H1 (cell line): ENCODE measurements at regions not wholly inside any gene's neighbourhood (a gene's known extent, or its start where the extent isn't known, plus 50 kb on each side); places are given as distances from the start of the nearest gene placed in this dataset. TPM values are rescaled to one million over a fixed set of nuclear protein-coding genes. Genes with fewer than 3 reads are reported as not detected.

Experiments
- CTCF ChIA-PET: fragments of 300-600 bp; sonication (Branson Sonifier 250); formaldehyde crosslinking; loops from one replicate; lab custom pipeline; 2021; ENCODE audit not compliant: partially characterized antibody; lab: Charles Lee
- POLR2A ChIA-PET: fragments of 300-600 bp; sonication (Branson Sonifier 250); formaldehyde crosslinking; loops from one replicate; lab custom pipeline; 2021; ENCODE audit warnings: inconsistent platforms; ENCODE audit not compliant: partially characterized antibody; lab: Charles Lee
- DNase-seq, 2 experiments: peaks; one replicate each; pipeline versions ENCODE4 v3.0.0 to v3.0.0-alpha.2; 2010 to 2022; ENCODE audit warnings: low spot score in 2 of 2, low read depth in 1 of 2, mixed read lengths in 1 of 2
- FAIRE-seq: peaks from 2 replicates; lab custom pipeline; 2011; peaks lifted over from hg19 to GRCh38; lab: Jason Lieb, UNC
- H2AFZ ChIP-seq: 2 replicates; pipeline ENCODE4 v1.8.1; 2012; ENCODE audit warnings: low read length, inconsistent platforms
- H2AK5ac ChIP-seq: 2 replicates; pipeline ENCODE4 v1.6.1; 2013; ENCODE audit warnings: low read depth, low read length
- H2BK120ac ChIP-seq: replicated peaks from 2 replicates; pipeline ENCODE3; 2013; ENCODE audit warnings: low read depth, low read length, inconsistent platforms
- H2BK12ac ChIP-seq: 2 replicates; pipeline ENCODE4 v1.6.1; 2013; ENCODE audit warnings: low read depth, low read length
- H2BK15ac ChIP-seq: 2 replicates; pipeline ENCODE4 v1.6.1; 2013; ENCODE audit warnings: low read length
- H2BK20ac ChIP-seq: 2 replicates; pipeline ENCODE4 v1.6.1; 2013; ENCODE audit warnings: low read length
- H2BK5ac ChIP-seq: 2 replicates; pipeline ENCODE4 v1.6.1; 2013; ENCODE audit warnings: low read depth, low read length
- H3K14ac ChIP-seq: 2 replicates; pipeline ENCODE4 v1.6.1; 2013; ENCODE audit warnings: inconsistent platforms; ENCODE audit not compliant: insufficient read length
- H3K18ac ChIP-seq: 2 replicates; pipeline ENCODE4 v1.6.1; 2013; ENCODE audit warnings: low read length; ENCODE audit errors: extremely low read depth
- H3K23ac ChIP-seq: 2 replicates; pipeline ENCODE4 v1.6.1; 2013; ENCODE audit warnings: inconsistent platforms; ENCODE audit not compliant: insufficient read length
- H3K23me2 ChIP-seq: 2 replicates; pipeline ENCODE4 v1.6.1; 2013; ENCODE audit warnings: low read depth, low read length
- H3K27ac ChIP-seq: 2 replicates; pipeline ENCODE4 v1.6.1; 2011; ENCODE audit warnings: low read depth, low read length, inconsistent platforms
- H3K27me3 ChIP-seq, 4 experiments: replicated peaks in 1 of 4; 1 replicate in 1 of 4; 2 replicates in 3 of 4; pipeline versions ENCODE4 v1.6.1 to v1.8.1; 2011 to 2013; ENCODE audit warnings: low read length in 3 of 4, mild to moderate bottlenecking in 3 of 4, inconsistent platforms in 2 of 4, mixed read lengths in 2 of 4, moderate library complexity in 1 of 4; ENCODE audit not compliant: control insufficient read depth in 3 of 4, insufficient read depth in 3 of 4; ENCODE audit errors: extremely low read depth in 1 of 4
- H3K36me3 ChIP-seq, 4 experiments: 2 replicates each; pipeline versions ENCODE4 v1.6.1 to v1.8.1; 2011 to 2013; ENCODE audit warnings: mild to moderate bottlenecking in 4 of 4, low read length in 3 of 4, moderate library complexity in 2 of 4, control low read depth in 1 of 4, inconsistent platforms in 1 of 4; ENCODE audit not compliant: insufficient read depth in 4 of 4, control insufficient read depth in 2 of 4
- H3K4ac ChIP-seq: replicated peaks from 2 replicates; pipeline ENCODE3; 2013; ENCODE audit warnings: low read length, low read depth, mixed read lengths, inconsistent platforms; ENCODE audit not compliant: insufficient read length
- H3K4me1 ChIP-seq, 4 experiments: replicated peaks in 1 of 4; 1 replicate in 1 of 4; 2 replicates in 3 of 4; pipeline versions ENCODE4 v1.6.1 to v1.8.1; 2011 to 2013; ENCODE audit warnings: low read length in 3 of 4, inconsistent platforms in 2 of 4, mixed read lengths in 1 of 4; ENCODE audit not compliant: insufficient read depth in 4 of 4, control insufficient read depth in 3 of 4
- H3K4me2 ChIP-seq, 2 experiments: 2 replicates each; pipeline versions ENCODE4 v1.6.1 to v1.8.1; 2011 to 2013; ENCODE audit warnings: low read depth in 2 of 2, low read length in 2 of 2, control low read depth in 1 of 2, inconsistent platforms in 1 of 2, mild to moderate bottlenecking in 1 of 2; ENCODE audit not compliant: insufficient read depth in 1 of 2
- H3K4me3 ChIP-seq, 4 experiments: fragments of 200-600, 300-600 bp in 1 of 4; sonication (generic), shearing (Covaris generic), sonication (Bioruptor Twin) in 1 of 4; 2 replicates each; pipeline versions ENCODE4 v1.5.1 to v1.8.1; 2011 to 2016; ENCODE audit warnings: low read length in 4 of 4, low read depth in 3 of 4, control low read depth in 2 of 4, inconsistent platforms in 2 of 4, mild to moderate bottlenecking in 2 of 4, mixed read lengths in 1 of 4, moderate library complexity in 1 of 4; ENCODE audit not compliant: insufficient read depth in 2 of 4; ENCODE audit errors: extremely low read depth in 1 of 4
- H3K56ac ChIP-seq: replicated peaks from 2 replicates; pipeline ENCODE3; 2013; ENCODE audit warnings: low read depth, mild to moderate bottlenecking, mixed read lengths, low read length, inconsistent platforms; ENCODE audit not compliant: insufficient read length
- H3K79me1 ChIP-seq: 2 replicates; pipeline ENCODE4 v1.6.1; 2013; ENCODE audit warnings: low read depth, low read length, control low read depth
- H3K79me2 ChIP-seq, 2 experiments: 2 replicates each; pipeline versions ENCODE4 v1.6.1 to v1.8.1; 2012 to 2013; ENCODE audit warnings: low read length in 2 of 2, mild to moderate bottlenecking in 2 of 2, inconsistent platforms in 1 of 2; ENCODE audit not compliant: insufficient read depth in 2 of 2, control insufficient read depth in 1 of 2
- H3K9ac ChIP-seq, 4 experiments: replicated peaks in 1 of 4; 1 replicate in 1 of 4; 2 replicates in 3 of 4; pipeline versions ENCODE4 v1.6.1 to v1.8.1; 2011 to 2013; ENCODE audit warnings: low read depth in 3 of 4, low read length in 3 of 4, control low read depth in 2 of 4, mild to moderate bottlenecking in 2 of 4, moderate library complexity in 2 of 4, inconsistent platforms in 1 of 4; ENCODE audit errors: extremely low read depth in 1 of 4
- H3K9me3 ChIP-seq, 2 experiments: 2 replicates each; pipeline versions ENCODE4 v1.6.1 to v1.8.1; 2012 to 2013; ENCODE audit warnings: mild to moderate bottlenecking in 2 of 2, moderate library complexity in 2 of 2, control low read depth in 1 of 2, inconsistent platforms in 1 of 2, low read depth in 1 of 2, low read length in 1 of 2, mixed read lengths in 1 of 2; ENCODE audit not compliant: insufficient read depth in 2 of 2
- H4K20me1 ChIP-seq, 2 experiments: replicated peaks in 1 of 2; 2 replicates each; pipeline versions ENCODE3 to v1.8.1; 2011 to 2013; ENCODE audit warnings: inconsistent platforms in 2 of 2, low read length in 2 of 2, mild to moderate bottlenecking in 1 of 2; ENCODE audit not compliant: insufficient read depth in 2 of 2, control insufficient read depth in 1 of 2
- H4K5ac ChIP-seq: 2 replicates; pipeline ENCODE4 v1.6.1; 2013; ENCODE audit warnings: low read length, low read depth, mixed read lengths, inconsistent platforms; ENCODE audit not compliant: insufficient read length
- H4K8ac ChIP-seq: 2 replicates; pipeline ENCODE4 v1.8.0; 2013; ENCODE audit warnings: mild to moderate bottlenecking, moderate library complexity, low read length, inconsistent platforms; ENCODE audit not compliant: insufficient read depth; ENCODE audit errors: extremely low read depth
- H4K91ac ChIP-seq: replicated peaks from 2 replicates; pipeline ENCODE3; 2013; ENCODE audit warnings: low read length, mixed read lengths, inconsistent platforms; ENCODE audit not compliant: insufficient read length
- GTF2F1 ChIP-seq: IDR thresholded peaks from 2 replicates; pipeline ENCODE4 v1.6.1; 2012; ENCODE audit warnings: low read depth, low read length, improper control_type of control experiment, borderline replicate concordance
- PHF8 ChIP-seq: fragments of 200-600 bp; sonication (generic); conservative IDR thresholded peaks from 2 replicates; pipeline ENCODE4 v1.7.1; 2012; ENCODE audit warnings: low read depth, mild to moderate bottlenecking, inconsistent platforms, low read length, moderate library complexity
- RNF2 ChIP-seq: fragments of 200-900, 300-1000 bp; sonication (generic); IDR thresholded peaks from 2 replicates; pipeline ENCODE4 v1.7.1; 2016; ENCODE audit warnings: borderline replicate concordance, low read depth, mild to moderate bottlenecking, antibody characterized with exemption, low read length; ENCODE audit not compliant: poor library complexity, severe bottlenecking; ENCODE audit errors: missing control alignments
- SP2 ChIP-seq: IDR thresholded peaks from 2 replicates; pipeline ENCODE4 v1.6.1; 2012; ENCODE audit warnings: mild to moderate bottlenecking, low read length, inconsistent platforms
- WGBS, 2 experiments: shearing (Covaris generic) in 1 of 2; methylation state at CpG; one replicate each; pipeline versions ENCODE4 v1.1.6 to v1.1.7; 2013 to 2015; ENCODE audit warnings: low lambda C conversion rate in 2 of 2, mixed read lengths in 2 of 2, inconsistent platforms in 1 of 2, low coverage in 1 of 2, missing lambda C conversion rate in 1 of 2; ENCODE audit not compliant: insufficient replicate concordance in 2 of 2, insufficient coverage in 1 of 2, insufficient read length in 1 of 2; ENCODE audit errors: extremely low coverage in 1 of 2, missing lambda C conversion rate in 1 of 2; 5-methylcytosine and 5-hydroxymethylcytosine counted together
- microRNA-seq, 2 experiments: library from miRNA; unstranded; fragments of <30 nt; microRNA quantifications; one replicate each; pipeline versions ENCODE4 to v1.2.0, GENCODE V29; 2016 to 2020; ENCODE audit warnings: borderline microRNAs expressed in 2 of 2, borderline number of aligned reads in 2 of 2, borderline replicate concordance in 1 of 2
- small RNA-seq: library from polyadenylated mRNA; stranded (forward); fragments of <200 nt; extraction: miRNeasy Mini kit (QIAGEN cat#:217004); gene quantifications from one replicate; pipeline ENCODE3, GENCODE V24; 2013; ENCODE audit not compliant: insufficient read depth

DNA sequence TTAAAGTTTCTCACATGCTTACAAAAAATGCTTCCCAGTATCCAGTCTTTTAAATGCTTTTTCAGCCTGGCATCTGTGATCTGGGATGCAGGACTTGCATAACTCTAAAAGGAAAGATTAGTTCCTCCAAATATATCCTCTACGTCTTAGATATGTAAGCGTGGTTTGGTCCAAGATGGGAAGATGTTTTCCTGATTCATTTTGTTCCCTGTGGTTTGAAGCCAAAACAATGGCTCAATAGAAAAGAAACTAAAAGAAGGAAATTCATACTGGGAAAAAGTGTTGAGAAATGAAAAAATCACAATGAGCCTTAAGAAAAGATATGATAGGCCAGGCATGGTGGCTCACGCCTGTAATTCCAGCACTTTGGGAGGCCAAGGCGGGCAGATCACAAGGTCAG is 1002.8 kb downstream of the NAALADL2 start:
- no peaks in the 10 kb centered on the region for H3K79me1 ChIP-seq
- no peaks in the 10 kb centered on the region for H3K79me2 ChIP-seq
- no peak overlapping the region for H3K4ac ChIP-seq
- no peak overlapping the region for H4K91ac ChIP-seq
- no peak overlapping the region for H2AFZ ChIP-seq
- ChIA-PET POLR2A (no interaction called here), CTCF (no interaction called here)
- H2BK5ac ChIP-seq, result no peak overlapping the region
- no peaks in the 10 kb centered on the region for H3K27me3 ChIP-seq
- WGBS, 2 experiments, result 100% methylated on average over 4 of the region's 4 CpGs; no CpG with 5 or more reads in 1 of the 2 experiments
- H3K56ac ChIP-seq, result no peak overlapping the region
- DNase-seq (no peak), FAIRE-seq (no peak)
- no peaks in the 10 kb centered on the region for H3K23me2 ChIP-seq
- H3K27ac ChIP-seq, result no peak overlapping the region
- no peak for TF ChIP-seq PHF8
- no peak for TF ChIP-seq RNF2
- TF ChIP-seq GTF2F1, result no peak
- no peak for TF ChIP-seq SP2
- H3K36me3 ChIP-seq, result no peaks in the 10 kb centered on the region
- H4K8ac ChIP-seq, result no peak overlapping the region
- H2BK15ac ChIP-seq, result no peak overlapping the region
- no peak overlapping the region for H2BK12ac ChIP-seq
- no peak overlapping the region for H3K4me2 ChIP-seq
- no peak overlapping the region for H3K18ac ChIP-seq
- H3K4me3 ChIP-seq, result no peak overlapping the region
- no peaks in the 10 kb centered on the region for H3K9me3 ChIP-seq
- H4K20me1 ChIP-seq, result no peaks in the 10 kb centered on the region
- H3K9ac ChIP-seq, result no peak overlapping the region
- no peak overlapping the region for H2BK120ac ChIP-seq
- no peak overlapping the region for H4K5ac ChIP-seq
- no peak overlapping the region for H2BK20ac ChIP-seq
- no peak overlapping the region for H3K23ac ChIP-seq
- H3K4me1 ChIP-seq, result no peaks in the 10 kb centered on the region
- H2AK5ac ChIP-seq, result no peak overlapping the region
- no peak overlapping the region for H3K14ac ChIP-seq

Small RNA genes lying in the stretch of these regions (microRNA-seq; reads per million reads assigned to microRNA genes)
- gene MIR7977, result 1.1 to 2.4 reads per million in 2 experiments

Small RNA genes lying in the stretch of these regions (small RNA-seq; reads per million reads assigned to genes)
- gene AC104640.2 (not detected), gene RNA5SP147 (not detected)
